Astrocyte (in vitro differentiated cells and primary cell): ENCODE measurements at regions not wholly inside any gene's neighbourhood (a gene's known extent, or its start where the extent isn't known, plus 50 kb on each side); places are given as distances from the start of the nearest gene placed in this dataset.

Source experiments
- DNase-seq: peaks from one replicate; pipeline ENCODE4 v3.0.0-alpha.2; 2010; ENCODE audit warnings: low read depth
- FAIRE-seq: peaks from 2 replicates; lab custom pipeline; 2011; peaks lifted over from hg19 to GRCh38; lab: Jason Lieb, UNC
- H2AFZ ChIP-seq: 2 replicates; pipeline ENCODE4 v1.6.0; 2012; ENCODE audit warnings: low read depth, low read length, inconsistent platforms
- H3K27ac ChIP-seq: 2 replicates; pipeline ENCODE4 v1.5.1; 2011; ENCODE audit warnings: low read depth, low read length, inconsistent platforms
- H3K27me3 ChIP-seq: 2 replicates; pipeline ENCODE4 v1.6.0; 2011; ENCODE audit warnings: low read length, inconsistent platforms; ENCODE audit not compliant: insufficient read depth
- H3K36me3 ChIP-seq: 2 replicates; pipeline ENCODE4 v1.5.1; 2011; ENCODE audit warnings: low read length, inconsistent platforms; ENCODE audit not compliant: insufficient read depth
- H3K4me1 ChIP-seq: 2 replicates; pipeline ENCODE4 v1.5.1; 2011; ENCODE audit warnings: low read length, inconsistent platforms; ENCODE audit not compliant: insufficient read depth
- H3K4me2 ChIP-seq: 2 replicates; pipeline ENCODE4 v1.6.0; 2012; ENCODE audit warnings: low read length, inconsistent platforms
- H3K4me3 ChIP-seq: 2 replicates; pipeline ENCODE4 v1.5.1; 2011; ENCODE audit warnings: low read depth, mild to moderate bottlenecking, low read length, inconsistent platforms; ENCODE audit not compliant: insufficient read depth
- H3K79me2 ChIP-seq: 2 replicates; pipeline ENCODE4 v1.6.0; 2012; ENCODE audit warnings: mild to moderate bottlenecking, low read length, inconsistent platforms; ENCODE audit not compliant: insufficient read depth
- H3K9ac ChIP-seq: 2 replicates; pipeline ENCODE4 v1.6.0; 2012; ENCODE audit warnings: mild to moderate bottlenecking, low read length, inconsistent platforms
- H3K9me3 ChIP-seq: 2 replicates; pipeline ENCODE4 v1.5.1; 2012; ENCODE audit warnings: low read depth, mild to moderate bottlenecking, low read length, inconsistent platforms; ENCODE audit not compliant: insufficient read depth
- H4K20me1 ChIP-seq: 2 replicates; pipeline ENCODE4 v1.6.0; 2012; ENCODE audit warnings: low read length, inconsistent platforms; ENCODE audit not compliant: insufficient read depth
- H3K27ac Mint-ChIP-seq: one replicate; pipeline ENCODE4 v1.8.0; 2021; ENCODE audit warnings: mild to moderate bottlenecking, mixed read lengths; ENCODE audit not compliant: unreplicated experiment
- H3K27me3 Mint-ChIP-seq: one replicate; pipeline ENCODE4 v1.8.0; 2021; ENCODE audit warnings: low read depth, mixed read lengths; ENCODE audit not compliant: unreplicated experiment
- H3K36me3 Mint-ChIP-seq: one replicate; pipeline ENCODE4 v1.8.0; 2021; ENCODE audit warnings: low read depth, mixed read lengths; ENCODE audit not compliant: unreplicated experiment
- H3K4me1 Mint-ChIP-seq: one replicate; pipeline ENCODE4 v1.8.0; 2021; ENCODE audit warnings: low read depth, mixed read lengths; ENCODE audit not compliant: unreplicated experiment
- H3K4me3 Mint-ChIP-seq: one replicate; pipeline ENCODE4 v1.8.0; 2021; ENCODE audit warnings: mild to moderate bottlenecking, moderate library complexity, mixed read lengths; ENCODE audit not compliant: unreplicated experiment
- H3K9me3 Mint-ChIP-seq: one replicate; pipeline ENCODE4 v1.8.0; 2021; ENCODE audit warnings: mild to moderate bottlenecking, mixed read lengths; ENCODE audit not compliant: unreplicated experiment
- EZH2 ChIP-seq: IDR thresholded peaks from 2 replicates; pipeline ENCODE4 v1.6.1; 2012; ENCODE audit warnings: mild to moderate bottlenecking, low read length, inconsistent platforms; ENCODE audit not compliant: insufficient read depth
- TF ChIP-seq, protein P1 (sequence below): IDR thresholded peaks from 2 replicates; pipeline ENCODE4 v1.5.1; 2011; ENCODE audit warnings: low read depth, mild to moderate bottlenecking, inconsistent platforms, low read length, moderate library complexity; ENCODE audit not compliant: insufficient read depth

DNA sequence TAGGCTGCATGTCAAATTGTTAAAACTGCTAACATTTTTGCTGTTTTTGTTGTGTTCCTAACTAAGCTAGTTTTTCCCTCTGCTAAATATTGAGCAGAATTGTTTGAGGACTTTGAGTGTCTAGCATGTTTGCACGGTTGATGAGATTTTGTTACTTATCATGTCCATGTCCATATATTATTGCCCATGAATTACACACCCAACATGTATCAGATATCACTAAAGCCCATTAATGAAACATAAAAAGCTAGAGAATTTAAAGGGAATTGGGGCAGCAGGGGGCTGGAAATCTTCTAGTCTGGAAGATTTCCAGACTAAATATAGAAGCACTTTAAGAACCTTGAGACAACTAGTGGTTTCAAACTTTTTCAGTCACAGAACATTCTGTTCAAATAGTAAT, 197.7 kb downstream of the SNX10 start:
- no peak overlapping the region for H3K27ac Mint-ChIP-seq
- H3K27me3 Mint-ChIP-seq = peaks cover 15% of the 10 kb centered on the region
- H3K4me3 Mint-ChIP-seq = no peak overlapping the region
- no peak overlapping the region for H3K27ac ChIP-seq
- no peak overlapping the region for H2AFZ ChIP-seq
- H3K36me3 ChIP-seq = no peaks in the 10 kb centered on the region
- H3K36me3 Mint-ChIP-seq = no peaks in the 10 kb centered on the region
- TF ChIP-seq, protein P1, sequence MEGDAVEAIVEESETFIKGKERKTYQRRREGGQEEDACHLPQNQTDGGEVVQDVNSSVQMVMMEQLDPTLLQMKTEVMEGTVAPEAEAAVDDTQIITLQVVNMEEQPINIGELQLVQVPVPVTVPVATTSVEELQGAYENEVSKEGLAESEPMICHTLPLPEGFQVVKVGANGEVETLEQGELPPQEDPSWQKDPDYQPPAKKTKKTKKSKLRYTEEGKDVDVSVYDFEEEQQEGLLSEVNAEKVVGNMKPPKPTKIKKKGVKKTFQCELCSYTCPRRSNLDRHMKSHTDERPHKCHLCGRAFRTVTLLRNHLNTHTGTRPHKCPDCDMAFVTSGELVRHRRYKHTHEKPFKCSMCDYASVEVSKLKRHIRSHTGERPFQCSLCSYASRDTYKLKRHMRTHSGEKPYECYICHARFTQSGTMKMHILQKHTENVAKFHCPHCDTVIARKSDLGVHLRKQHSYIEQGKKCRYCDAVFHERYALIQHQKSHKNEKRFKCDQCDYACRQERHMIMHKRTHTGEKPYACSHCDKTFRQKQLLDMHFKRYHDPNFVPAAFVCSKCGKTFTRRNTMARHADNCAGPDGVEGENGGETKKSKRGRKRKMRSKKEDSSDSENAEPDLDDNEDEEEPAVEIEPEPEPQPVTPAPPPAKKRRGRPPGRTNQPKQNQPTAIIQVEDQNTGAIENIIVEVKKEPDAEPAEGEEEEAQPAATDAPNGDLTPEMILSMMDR = no peak
- TF ChIP-seq EZH2 = no peak
- H3K4me1 ChIP-seq = no peaks in the 10 kb centered on the region
- no peak overlapping the region for H3K4me3 ChIP-seq
- no peak for DNase-seq
- no peak for FAIRE-seq
- no peaks in the 10 kb centered on the region for H3K4me1 Mint-ChIP-seq
- peaks cover 4% of the 10 kb centered on the region for H3K9me3 Mint-ChIP-seq
- no peaks in the 10 kb centered on the region for H3K27me3 ChIP-seq
- H3K9me3 ChIP-seq = no peaks in the 10 kb centered on the region
- no peak overlapping the region for H3K4me2 ChIP-seq
- H3K79me2 ChIP-seq = no peaks in the 10 kb centered on the region
- H4K20me1 ChIP-seq = no peaks in the 10 kb centered on the region
- H3K9ac ChIP-seq = no peak overlapping the region

DNA sequence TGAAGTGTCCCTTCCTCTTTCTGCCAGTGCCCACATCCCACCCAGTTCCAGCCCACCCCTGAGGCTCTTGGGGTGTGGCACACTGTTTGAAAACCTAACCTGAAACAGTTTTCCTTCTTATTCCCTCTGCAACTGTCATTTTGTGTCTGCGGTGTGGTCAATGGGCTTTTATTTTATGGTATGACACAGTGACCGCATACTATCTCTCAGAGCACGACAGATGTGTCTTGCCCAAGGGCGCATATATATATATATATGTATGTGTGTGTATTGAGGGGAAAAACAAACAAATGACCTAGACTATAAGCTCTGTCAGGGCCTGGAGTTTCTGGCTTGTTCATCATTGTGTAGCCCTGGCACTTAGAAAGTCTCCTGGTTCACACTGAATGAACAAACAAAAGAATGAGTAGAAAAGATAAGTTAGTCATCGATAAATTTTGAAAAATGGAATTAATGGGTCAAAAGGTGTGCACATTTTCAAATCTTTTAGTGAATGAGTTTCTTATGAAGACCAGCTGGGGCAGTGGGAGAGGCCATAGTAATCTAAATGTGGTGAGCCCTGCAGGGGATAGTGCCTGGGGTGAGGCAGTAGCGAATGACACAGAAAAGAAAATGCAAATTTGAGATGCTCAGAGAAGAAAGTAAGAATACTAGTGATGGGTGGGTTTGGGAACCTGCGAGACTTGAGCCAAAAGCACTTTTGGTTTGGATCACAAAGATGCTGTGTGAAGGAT, 198.4 kb downstream of the SNX10 start:
- no peak overlapping the region for H3K27ac ChIP-seq
- H3K9ac ChIP-seq = no peak overlapping the region
- no peak for FAIRE-seq
- H3K36me3 Mint-ChIP-seq = no peaks in the 10 kb centered on the region
- no peaks in the 10 kb centered on the region for H4K20me1 ChIP-seq
- H3K27me3 Mint-ChIP-seq = peaks cover 15% of the 10 kb centered on the region
- DNase-seq = no peak
- H3K4me3 ChIP-seq = no peak overlapping the region
- H3K79me2 ChIP-seq = no peaks in the 10 kb centered on the region
- H3K4me1 ChIP-seq = no peaks in the 10 kb centered on the region
- no peak overlapping the region for H3K4me2 ChIP-seq
- peaks cover 3% of the 10 kb centered on the region for H3K9me3 Mint-ChIP-seq
- H3K4me3 Mint-ChIP-seq = no peak overlapping the region
- TF ChIP-seq EZH2 = no peak
- TF ChIP-seq, protein P1 = no peak
- H3K27me3 ChIP-seq = no peaks in the 10 kb centered on the region
- no peaks in the 10 kb centered on the region for H3K36me3 ChIP-seq
- H3K27ac Mint-ChIP-seq = no peak overlapping the region
- no peak overlapping the region for H2AFZ ChIP-seq
- H3K4me1 Mint-ChIP-seq = no peaks in the 10 kb centered on the region
- H3K9me3 ChIP-seq = no peaks in the 10 kb centered on the region
